T-cell (primary cell): ENCODE measurements at regions not wholly inside any gene's neighbourhood (a gene's known extent, or its start where the extent isn't known, plus 50 kb on each side); places are given as distances from the start of the nearest gene placed in this dataset.
A peak's percentile ranks its signal among the peaks of the same experiment; 100 is the strongest.

ENCODE experiments used
- ATAC-seq, 4 experiments: fragments of 200-7000 bp in 3 of 4; fragments of 150-1000 bp in 1 of 4; cut with Tn5 transposase; replicated peaks in 1 of 4; 1 replicate in 3 of 4; 2 replicates in 1 of 4; pipeline ENCODE4 v1.10.0; 2021; ENCODE audit warnings: moderate library complexity in 3 of 4, mild to moderate bottlenecking in 2 of 4, moderate number of reproducible peaks in 1 of 4
- CTCF ChIA-PET, 2 donors: fragments of 300-600 bp; sonication (Branson Sonifier 250); formaldehyde crosslinking; loops; one replicate each; lab custom pipeline; 2022; ENCODE audit warnings: antibody characterized with exemption in 2 of 2; lab: Charles Lee
- POLR2A ChIA-PET, 2 donors: fragments of 300-600 bp; sonication (Branson Sonifier 250); formaldehyde crosslinking; loops; one replicate each; lab custom pipeline; 2022; ENCODE audit warnings: antibody characterized with exemption in 2 of 2; lab: Charles Lee
- DNase-seq, 35 experiments: peaks; one replicate each; pipeline versions ENCODE4 v3.0.0 to v3.0.0-alpha.2; 2013 to 2023
- H3K27ac ChIP-seq: one replicate; pipeline ENCODE4 v1.5.1; 2013; ENCODE audit warnings: low read length
- H3K27me3 ChIP-seq, 2 experiments: replicated peaks in 1 of 2; 1 replicate in 1 of 2; 2 replicates in 1 of 2; pipeline versions ENCODE4 v1.6.1 to v1.7.0; 2013; ENCODE audit warnings: low read length in 1 of 2, mixed read lengths in 1 of 2; ENCODE audit not compliant: control insufficient read depth in 2 of 2, insufficient read depth in 2 of 2; ENCODE audit errors: extremely low read depth in 1 of 2
- H3K36me3 ChIP-seq, 2 donors: 1 replicate in 1 of 2; 2 replicates in 1 of 2; pipeline versions ENCODE4 v1.6.1 to v1.7.0; 2013; ENCODE audit warnings: low read length in 1 of 2; ENCODE audit not compliant: control insufficient read depth in 2 of 2, insufficient read depth in 1 of 2; ENCODE audit errors: extremely low read depth in 1 of 2
- H3K4me1 ChIP-seq, 2 experiments: 1 replicate in 1 of 2; 2 replicates in 1 of 2; pipeline versions ENCODE4 v1.6.1 to v1.7.0; 2013; ENCODE audit warnings: low read length in 2 of 2, mixed read lengths in 1 of 2; ENCODE audit not compliant: insufficient read depth in 2 of 2, control insufficient read depth in 1 of 2; ENCODE audit errors: extremely low read depth in 1 of 2
- H3K4me3 ChIP-seq, 2 donors: 1 replicate in 1 of 2; 2 replicates in 1 of 2; pipeline versions ENCODE4 v1.5.1 to v1.7.0; 2013; ENCODE audit warnings: mild to moderate bottlenecking in 2 of 2, low read length in 1 of 2, moderate library complexity in 1 of 2; ENCODE audit not compliant: control insufficient read depth in 1 of 2; ENCODE audit errors: extremely low read depth in 1 of 2
- H3K9me3 ChIP-seq: 2 replicates; pipeline ENCODE4 v1.7.0; 2013
- H3K27ac Mint-ChIP-seq, 2 donors: one replicate each; pipeline ENCODE4 v1.8.0; 2020 to 2021; ENCODE audit warnings: mild to moderate bottlenecking in 2 of 2, mixed read lengths in 2 of 2
- H3K27me3 Mint-ChIP-seq, 2 donors: one replicate each; pipeline ENCODE4 v1.8.0; 2021 to 2022; ENCODE audit warnings: mixed read lengths in 2 of 2
- H3K36me3 Mint-ChIP-seq: one replicate; pipeline ENCODE4 v1.8.0; 2021; ENCODE audit warnings: mixed read lengths
- H3K4me1 Mint-ChIP-seq, 3 donors: one replicate each; pipeline ENCODE4 v1.8.0; 2020 to 2022; ENCODE audit warnings: mixed read lengths in 3 of 3, mild to moderate bottlenecking in 1 of 3
- H3K4me3 Mint-ChIP-seq, 3 donors: one replicate each; pipeline ENCODE4 v1.8.0; 2020 to 2022; ENCODE audit warnings: mild to moderate bottlenecking in 3 of 3, mixed read lengths in 3 of 3, moderate library complexity in 3 of 3
- H3K9me3 Mint-ChIP-seq, 3 donors: one replicate each; pipeline ENCODE4 v1.8.0; 2020 to 2022; ENCODE audit warnings: mixed read lengths in 3 of 3
- WGBS: methylation state at CpG from one replicate; pipeline ENCODE4 v1.1.5; 2013; ENCODE audit warnings: missing lambda C conversion rate; ENCODE audit not compliant: insufficient coverage; 5-methylcytosine and 5-hydroxymethylcytosine counted together

- Mint-ChIP-seq H3K36me3 (no peaks in the 10 kb centered on the region), H3K4me1 (no peaks in the 10 kb centered on the region), H3K9me3 (peaks cover 0 to 8% (median 2%) of the 10 kb centered on the region in 3 donors), H3K4me3 (no peak overlapping the region), H3K27me3 (peaks cover 6 to 11% of the 10 kb centered on the region in 2 donors), H3K27ac (no peak overlapping the region)
- H3K4me3 ChIP-seq = no peak overlapping the region
- no peaks in the 10 kb centered on the region for H3K36me3 ChIP-seq
- DNase-seq = no peak
- no peak for ATAC-seq
- no peaks in the 10 kb centered on the region for H3K9me3 ChIP-seq
- WGBS = 54% methylated on average over 3 of the region's 4 CpGs
- ChIA-PET CTCF (no interaction called here), POLR2A (no interaction called here)
- H3K27me3 ChIP-seq = no peaks in the 10 kb centered on the region
- no peaks in the 10 kb centered on the region for H3K4me1 ChIP-seq
- H3K27ac ChIP-seq = no peak overlapping the region
Observed at GRCh38 chr9:119986205-119986604, 593.8 kb downstream of the CDK5RAP2 start.

GRCh38 chr9:119974026-119974425, 604.8 kb upstream of the BRINP1 start:
- Histone ChIP-seq H3K27ac (no peak overlapping the region), H3K4me3 (no peak overlapping the region), H3K4me1 (no peaks in the 10 kb centered on the region), H3K27me3 (peaks cover 0 to 6% of the 10 kb centered on the region in 2 experiments), H3K36me3 (no peaks in the 10 kb centered on the region), H3K9me3 (no peaks in the 10 kb centered on the region)
- peaks cover 7 to 14% of the 10 kb centered on the region in 2 donors for H3K27me3 Mint-ChIP-seq
- WGBS = 80% methylated on average over 2 of the region's 2 CpGs
- H3K27ac Mint-ChIP-seq = no peak overlapping the region
- ChIA-PET POLR2A (no interaction called here), CTCF (no interaction called here)
- H3K9me3 Mint-ChIP-seq = peaks cover 0 to 16% (median 0%) of the 10 kb centered on the region in 3 donors
- ATAC-seq (no peak), DNase-seq (no peak)
- no peak overlapping the region for H3K4me3 Mint-ChIP-seq
- H3K4me1 Mint-ChIP-seq = peaks cover 0 to under 1% (median 0%) of the 10 kb centered on the region in 3 donors
- H3K36me3 Mint-ChIP-seq = no peaks in the 10 kb centered on the region

GRCh38 chr9:119968836-119969707, 599.8 kb upstream of the BRINP1 start:
- WGBS = 26% methylated on average over 12 of the region's 17 CpGs
- Mint-ChIP-seq H3K4me3 (no peak overlapping the region), H3K9me3 (peaks cover 0 to 4% (median 0%) of the 10 kb centered on the region in 3 donors), H3K27me3 (peaks cover 10 to 16% of the 10 kb centered on the region in 2 donors), H3K36me3 (no peaks in the 10 kb centered on the region), H3K27ac (no peak overlapping the region), H3K4me1 (peaks cover 0 to 2% (median 0%) of the 10 kb centered on the region in 3 donors)
- Histone ChIP-seq H3K27me3 (peaks cover 0 to 12% of the 10 kb centered on the region in 2 experiments), H3K36me3 (no peaks in the 10 kb centered on the region), H3K4me3 (no peak overlapping the region), H3K4me1 (no peaks in the 10 kb centered on the region), H3K27ac (no peak overlapping the region), H3K9me3 (no peaks in the 10 kb centered on the region)
- ChIA-PET CTCF (no interaction called here), POLR2A (no interaction called here)
- DNase-seq (peak in 21 of 35 experiments; percentile 2 to 37 (median 10)), ATAC-seq (no peak)

- DNase-seq = no peak
- Mint-ChIP-seq H3K27me3 (peaks cover 10 to 12% of the 10 kb centered on the region in 2 donors), H3K36me3 (no peaks in the 10 kb centered on the region), H3K4me1 (peaks cover 0 to 2% (median 0%) of the 10 kb centered on the region in 3 donors), H3K4me3 (no peak overlapping the region), H3K27ac (no peak overlapping the region), H3K9me3 (no peaks in the 10 kb centered on the region)
- POLR2A ChIA-PET = no interaction called here
- CTCF ChIA-PET = no interaction called here
- H3K36me3 ChIP-seq = no peaks in the 10 kb centered on the region
- peaks cover 0 to 12% of the 10 kb centered on the region in 2 experiments for H3K27me3 ChIP-seq
- no peaks in the 10 kb centered on the region for H3K4me1 ChIP-seq
- no peak overlapping the region for H3K4me3 ChIP-seq
- 83% methylated on average over 4 of the region's 6 CpGs for WGBS
- no peaks in the 10 kb centered on the region for H3K9me3 ChIP-seq
- no peak overlapping the region for H3K27ac ChIP-seq
- no peak for ATAC-seq
Observed at GRCh38 chr9:119967867-119968535, 598.8 kb upstream of the BRINP1 start.

GRCh38 chr9:119963798-119964372, 594.6 kb upstream of the BRINP1 start:
- Mint-ChIP-seq H3K4me3 (no peak overlapping the region), H3K36me3 (no peaks in the 10 kb centered on the region), H3K4me1 (no peaks in the 10 kb centered on the region), H3K27me3 (peaks cover 7 to 17% of the 10 kb centered on the region in 2 donors), H3K27ac (no peak overlapping the region), H3K9me3 (peaks cover 0 to 4% (median 0%) of the 10 kb centered on the region in 3 donors)
- ChIA-PET POLR2A (no interaction called here), CTCF (interaction anchor here in 1 of 2 donors (0.6 kb wide), 1 partner anchor 1869 kb away, joined by 11 read pairs; no protein-coding TSS in a partner anchor)
- no peak for ATAC-seq
- no peaks in the 10 kb centered on the region for H3K36me3 ChIP-seq
- H3K9me3 ChIP-seq = no peaks in the 10 kb centered on the region
- no CpG with 5 or more reads among the region's 5 CpGs for WGBS
- no peaks in the 10 kb centered on the region for H3K4me1 ChIP-seq
- H3K4me3 ChIP-seq = no peak overlapping the region
- H3K27ac ChIP-seq = no peak overlapping the region
- peaks cover 0 to 9% of the 10 kb centered on the region in 2 experiments for H3K27me3 ChIP-seq
- DNase-seq = no peak

GRCh38 chr9:119963258-119963797, 594.1 kb upstream of the BRINP1 start:
- Histone ChIP-seq H3K27ac (no peak overlapping the region), H3K9me3 (no peaks in the 10 kb centered on the region), H3K27me3 (peaks cover 0 to 4% of the 10 kb centered on the region in 2 experiments), H3K4me1 (no peaks in the 10 kb centered on the region), H3K36me3 (no peaks in the 10 kb centered on the region), H3K4me3 (no peak overlapping the region)
- Mint-ChIP-seq H3K4me1 (no peaks in the 10 kb centered on the region), H3K27ac (no peak overlapping the region), H3K36me3 (no peaks in the 10 kb centered on the region), H3K4me3 (no peak overlapping the region), H3K9me3 (peaks cover 0 to 4% (median 0%) of the 10 kb centered on the region in 3 donors), H3K27me3 (peaks cover 7 to 14% of the 10 kb centered on the region in 2 donors)
- CTCF ChIA-PET = no interaction called here
- no peak for ATAC-seq
- no peak for DNase-seq
- WGBS = 75% methylated on average over 2 of the region's 4 CpGs
- POLR2A ChIA-PET = no interaction called here
